ENCODE measurements at regions not wholly inside any gene's neighbourhood (a gene's known extent, or its start where the extent isn't known, plus 50 kb on each side); places are given as distances from the start of the nearest gene placed in this dataset.

- no peak overlapping the region for H3K4me2 ChIP-seq (replicated peaks; ENCODE audit: low read depth, low read length, poor library complexity, severe bottlenecking)
- H3K36me3 ChIP-seq (replicated peaks in 1 of 2; ENCODE audit: control extremely low read depth in 1 of 2, control insufficient read depth in 1 of 2, extremely low read depth in 1 of 2, insufficient read depth in 2 of 2, low read length in 1 of 2) = no peaks in the 10 kb centered on the region
- TF ChIP-seq CTCF (IDR thresholded peaks at IDR 0.05) (no peak), EZH2 (IDR thresholded peaks at IDR 0.05; ENCODE audit: borderline replicate concordance, insufficient read depth, low read depth, low read length, poor library complexity, severe bottlenecking) (no peak)
- H3K27ac ChIP-seq (ENCODE audit: low read length in 2 of 2) = no peak overlapping the region
- ATAC-seq (ENCODE audit: low read depth) (no peak), DNase-seq (no peak)
- WGBS (ENCODE audit: insufficient coverage) = no CpG with 5 or more reads among the region's 1 CpG
- Mint-ChIP-seq H3K4me3 (no peak overlapping the region), H3K4me1 (no peaks in the 10 kb centered on the region), H3K27me3 (no peaks in the 10 kb centered on the region), H3K9me3 (ENCODE audit: insufficient read depth) (no peaks in the 10 kb centered on the region), H3K27ac (no peak overlapping the region)
- POLR2A ChIA-PET = no interaction called here
- no peaks in the 10 kb centered on the region for H4K20me1 ChIP-seq (ENCODE audit: control insufficient read depth, insufficient read depth, low read length, poor library complexity, severe bottlenecking)
- H3K79me2 ChIP-seq (ENCODE audit: control insufficient read depth, insufficient read depth, low read length) = no peaks in the 10 kb centered on the region
- no peaks in the 10 kb centered on the region for H3K9me3 ChIP-seq (ENCODE audit: control extremely low read depth in 1 of 3, control insufficient read depth in 2 of 3, insufficient read depth in 1 of 3, low read length in 2 of 3)
- intact Hi-C loops (cut with micrococcal nuclease) = no loop called here
- CTCF ChIA-PET = no interaction called here
- no peak overlapping the region for H2AFZ ChIP-seq (ENCODE audit: insufficient read depth, low read depth, low read length, poor library complexity, severe bottlenecking)
- no peaks in the 10 kb centered on the region for H3K27me3 ChIP-seq (replicated peaks in 1 of 4; ENCODE audit: control extremely low read depth in 1 of 4, control insufficient read depth in 3 of 4, insufficient read depth in 4 of 4, low read length in 3 of 4)
- H3K9ac ChIP-seq (ENCODE audit: low read length) = no peak overlapping the region
- no peak overlapping the region for H3K4me3 ChIP-seq (ENCODE audit: control extremely low read depth in 1 of 5, extremely low read depth in 1 of 5, insufficient read depth in 1 of 5, low read depth in 2 of 5, low read length in 4 of 5)
- H3K4me1 ChIP-seq (ENCODE audit: control insufficient read depth in 2 of 2, insufficient read depth in 2 of 2, low read length in 2 of 2) = no peaks in the 10 kb centered on the region
These were observed 387.5 kb downstream of the GRIA2 start for GRCh38 chr4:157607996-157608395.

GRCh38 chr4:157600583-157600982 is 380.1 kb downstream of the GRIA2 start:
- no peak overlapping the region for H3K4me3 Mint-ChIP-seq

More at GRCh38 chr4:157600583-157600982, 380.1 kb downstream of the GRIA2 start:
- ATAC-seq (ENCODE audit: low read depth) (no peak), DNase-seq (no peak)
- no peak for TF ChIP-seq CTCF (IDR thresholded peaks at IDR 0.05)
- TF ChIP-seq EZH2 (IDR thresholded peaks at IDR 0.05; ENCODE audit: borderline replicate concordance, insufficient read depth, low read depth, low read length, poor library complexity, severe bottlenecking) = no peak
- Mint-ChIP-seq H3K4me1 (no peaks in the 10 kb centered on the region), H3K27me3 (no peaks in the 10 kb centered on the region), H3K9me3 (ENCODE audit: insufficient read depth) (no peaks in the 10 kb centered on the region), H3K27ac (no peak overlapping the region)
- Histone ChIP-seq H3K4me2 (replicated peaks; ENCODE audit: low read depth, low read length, poor library complexity, severe bottlenecking) (no peak overlapping the region), H3K27me3 (replicated peaks in 1 of 4; ENCODE audit: control extremely low read depth in 1 of 4, control insufficient read depth in 3 of 4, insufficient read depth in 4 of 4, low read length in 3 of 4) (no peaks in the 10 kb centered on the region), H3K36me3 (replicated peaks in 1 of 2; ENCODE audit: control extremely low read depth in 1 of 2, control insufficient read depth in 1 of 2, extremely low read depth in 1 of 2, insufficient read depth in 2 of 2, low read length in 1 of 2) (no peaks in the 10 kb centered on the region), H3K9me3 (ENCODE audit: control extremely low read depth in 1 of 3, control insufficient read depth in 2 of 3, insufficient read depth in 1 of 3, low read length in 2 of 3) (peaks cover 0 to 2% (median 0%) of the 10 kb centered on the region in 3 donors), H4K20me1 (ENCODE audit: control insufficient read depth, insufficient read depth, low read length, poor library complexity, severe bottlenecking) (no peaks in the 10 kb centered on the region), H3K4me1 (ENCODE audit: control insufficient read depth in 2 of 2, insufficient read depth in 2 of 2, low read length in 2 of 2) (no peaks in the 10 kb centered on the region), H3K79me2 (ENCODE audit: control insufficient read depth, insufficient read depth, low read length) (no peaks in the 10 kb centered on the region), H3K4me3 (ENCODE audit: control extremely low read depth in 1 of 5, extremely low read depth in 1 of 5, insufficient read depth in 1 of 5, low read depth in 2 of 5, low read length in 4 of 5) (no peak overlapping the region), H3K9ac (ENCODE audit: low read length) (no peak overlapping the region), H2AFZ (ENCODE audit: insufficient read depth, low read depth, low read length, poor library complexity, severe bottlenecking) (no peak overlapping the region), H3K27ac (ENCODE audit: low read length in 2 of 2) (no peak overlapping the region)
- CTCF ChIA-PET = no interaction called here
- WGBS (ENCODE audit: insufficient coverage) = no CpG with 5 or more reads among the region's 1 CpG
- POLR2A ChIA-PET = no interaction called here
- intact Hi-C loops (cut with micrococcal nuclease) = no loop called here

Data from B cell (primary cell).